Liver (tissue), 8 donors: ENCODE measurements at regions not wholly inside any gene's neighbourhood (a gene's known extent, or its start where the extent isn't known, plus 50 kb on each side); places are given as distances from the start of the nearest gene placed in this dataset.

ENCODE experiments used
- DNase-seq: peaks from one replicate; pipeline ENCODE4 v3.0.0-alpha.2; 2017; ENCODE audit warnings: low spot score
- H3K27ac ChIP-seq, 2 donors: one replicate each; pipeline ENCODE4 v1.7.0; 2013; ENCODE audit warnings: inconsistent platforms in 2 of 2, low read length in 2 of 2, control low read depth in 1 of 2, low read depth in 1 of 2, mild to moderate bottlenecking in 1 of 2
- H3K27me3 ChIP-seq, 4 donors: one replicate each; pipeline versions ENCODE4 v1.6.1 to v1.7.0; 2013; ENCODE audit warnings: low read length in 3 of 4, inconsistent platforms in 1 of 4, mild to moderate bottlenecking in 1 of 4, moderate library complexity in 1 of 4; ENCODE audit not compliant: control insufficient read depth in 4 of 4, insufficient read depth in 4 of 4
- H3K36me3 ChIP-seq, 4 donors: one replicate each; pipeline versions ENCODE4 v1.6.1 to v1.7.0; 2013; ENCODE audit warnings: low read length in 3 of 4, mild to moderate bottlenecking in 3 of 4, low read depth in 1 of 4, moderate library complexity in 1 of 4; ENCODE audit not compliant: control insufficient read depth in 4 of 4, insufficient read depth in 3 of 4
- H3K4me1 ChIP-seq, 4 donors: one replicate each; pipeline versions ENCODE4 v1.6.1 to v1.7.0; 2013; ENCODE audit warnings: low read length in 3 of 4, mild to moderate bottlenecking in 3 of 4, moderate library complexity in 1 of 4; ENCODE audit not compliant: control insufficient read depth in 4 of 4, insufficient read depth in 4 of 4
- H3K4me3 ChIP-seq, 3 donors: one replicate each; pipeline versions ENCODE4 v1.6.1 to v1.7.0; 2013; ENCODE audit warnings: low read length in 3 of 3, control low read depth in 1 of 3, low read depth in 1 of 3, mild to moderate bottlenecking in 1 of 3
- H3K9ac ChIP-seq, 2 donors: one replicate each; pipeline ENCODE4 v1.7.0; 2013; ENCODE audit warnings: low read length in 2 of 2, mild to moderate bottlenecking in 2 of 2, moderate library complexity in 2 of 2, control low read depth in 1 of 2, low read depth in 1 of 2
- H3K9me3 ChIP-seq, 4 donors: one replicate each; pipeline versions ENCODE4 v1.6.1 to v1.7.0; 2013; ENCODE audit warnings: low read length in 3 of 4; ENCODE audit not compliant: control insufficient read depth in 4 of 4
- ATF3 ChIP-seq: IDR thresholded peaks from 2 replicates; pipeline ENCODE4 v1.6.1; 2016; ENCODE audit warnings: antibody characterized with exemption
- CTCF ChIP-seq: fragments of 150-350 bp; IDR thresholded peaks from 2 replicates; pipeline ENCODE4 v1.5.1; 2017; ENCODE audit warnings: improper control_type of control experiment, low read depth, low read length; ENCODE audit not compliant: missing input control
- EGR1 ChIP-seq, 2 donors: IDR thresholded peaks; 2 replicates each; pipeline ENCODE4 v1.6.1; 2016 to 2018; ENCODE audit warnings: antibody characterized with exemption in 2 of 2, low read depth in 2 of 2
- FOXA1 ChIP-seq: IDR thresholded peaks from 2 replicates; pipeline ENCODE4 v1.6.1; 2016; ENCODE audit warnings: antibody characterized with exemption
- GABPA ChIP-seq, 2 donors: IDR thresholded peaks in 1 of 2; conservative IDR thresholded peaks in 1 of 2; 2 replicates each; pipeline ENCODE4 v1.6.1; 2016; ENCODE audit warnings: antibody characterized with exemption in 2 of 2, mild to moderate bottlenecking in 1 of 2, moderate library complexity in 1 of 2
- HNF4A ChIP-seq, 2 donors: conservative IDR thresholded peaks; 2 replicates each; pipeline ENCODE4 v1.6.1; 2016; ENCODE audit warnings: antibody characterized with exemption in 2 of 2, mild to moderate bottlenecking in 2 of 2
- HNF4G ChIP-seq: IDR thresholded peaks from 2 replicates; pipeline ENCODE4 v1.6.1; 2016; ENCODE audit warnings: antibody characterized with exemption
- JUND ChIP-seq, 2 donors: IDR thresholded peaks; 2 replicates each; pipeline ENCODE4 v1.6.1; 2016; ENCODE audit warnings: antibody characterized with exemption in 2 of 2
- MAX ChIP-seq: IDR thresholded peaks from 2 replicates; pipeline ENCODE4 v1.6.1; 2016; ENCODE audit warnings: antibody characterized with exemption
- NR2F2 ChIP-seq: IDR thresholded peaks from 2 replicates; pipeline ENCODE4 v1.6.1; 2016; ENCODE audit warnings: antibody characterized with exemption
- RAD21 ChIP-seq, 2 donors: IDR thresholded peaks; 2 replicates each; pipeline ENCODE4 v1.6.1; 2016; ENCODE audit warnings: antibody characterized with exemption in 2 of 2, mild to moderate bottlenecking in 2 of 2
- REST ChIP-seq: IDR thresholded peaks from 2 replicates; pipeline ENCODE4 v1.6.1; 2016; ENCODE audit warnings: antibody characterized with exemption, mild to moderate bottlenecking
- RXRA ChIP-seq, 2 donors: IDR thresholded peaks; 2 replicates each; pipeline ENCODE4 v1.6.1; 2017 to 2018; ENCODE audit warnings: antibody characterized with exemption in 2 of 2, mild to moderate bottlenecking in 1 of 2
- SP1 ChIP-seq: IDR thresholded peaks from 2 replicates; pipeline ENCODE4 v1.6.1; 2018; ENCODE audit warnings: antibody characterized with exemption, mild to moderate bottlenecking
- TAF1 ChIP-seq: conservative IDR thresholded peaks from 2 replicates; pipeline ENCODE4 v1.6.1; 2016; ENCODE audit warnings: antibody characterized with exemption, mild to moderate bottlenecking
- YY1 ChIP-seq: IDR thresholded peaks from 2 replicates; pipeline ENCODE4 v1.6.1; 2016; ENCODE audit warnings: antibody characterized with exemption, mild to moderate bottlenecking
- WGBS: extraction: QIAGEN DNeasy Blood & Tissue Kit; methylation state at CpG from one replicate; pipeline ENCODE4 v1.1.7; 2013; 5-methylcytosine and 5-hydroxymethylcytosine counted together
- donor health status: healthy.
- donor health status: healthy.
- donor health status: healthy.
- donor health status: healthy.
- donor health status: healthy.

GRCh38 chr10:120174491-120174890, 282.0 kb downstream of the SEC23IP start:
- H3K27ac ChIP-seq, result no peak overlapping the region
- WGBS, result 70% methylated on average over 1 of the region's 1 CpG
- H3K4me1 ChIP-seq, result no peaks in the 10 kb centered on the region
- no peak for DNase-seq
- no peaks in the 10 kb centered on the region for H3K36me3 ChIP-seq
- TF ChIP-seq JUND (IDR thresholded peaks at IDR 0.05) (no peak), NR2F2 (no peak)
- no peak overlapping the region for H3K9ac ChIP-seq
- H3K4me3 ChIP-seq, result no peak overlapping the region
- peaks cover 0 to 2% (median 0%) of the 10 kb centered on the region in 4 donors for H3K27me3 ChIP-seq
- H3K9me3 ChIP-seq, result no peaks in the 10 kb centered on the region

- Histone ChIP-seq H3K36me3 (no peaks in the 10 kb centered on the region), H3K4me1 (no peaks in the 10 kb centered on the region), H3K27ac (no peak overlapping the region), H3K9ac (no peak overlapping the region), H3K4me3 (no peak overlapping the region), H3K27me3 (no peaks in the 10 kb centered on the region), H3K9me3 (no peaks in the 10 kb centered on the region)
- WGBS, result 86% methylated on average over 10 of the region's 10 CpGs
- no peak for TF ChIP-seq RXRA (IDR thresholded peaks at IDR 0.05)
- TF ChIP-seq REST, result no peak
- no peak for TF ChIP-seq NR2F2
- no peak for TF ChIP-seq FOXA1
- no peak for TF ChIP-seq HNF4A (conservative IDR thresholded peaks at IDR 0.05)
- no peak for TF ChIP-seq RAD21 (IDR thresholded peaks at IDR 0.05)
- TF ChIP-seq CTCF, result no peak
- no peak for TF ChIP-seq GABPA (IDR thresholded peaks at IDR 0.05 in 1 of 2, conservative IDR thresholded peaks at IDR 0.05 in 1 of 2)
- no peak for TF ChIP-seq TAF1
- DNase-seq, result no peak
Observed at GRCh38 chr10:120177330-120177729, 279.7 kb upstream of the PLPP4 start.

DNA sequence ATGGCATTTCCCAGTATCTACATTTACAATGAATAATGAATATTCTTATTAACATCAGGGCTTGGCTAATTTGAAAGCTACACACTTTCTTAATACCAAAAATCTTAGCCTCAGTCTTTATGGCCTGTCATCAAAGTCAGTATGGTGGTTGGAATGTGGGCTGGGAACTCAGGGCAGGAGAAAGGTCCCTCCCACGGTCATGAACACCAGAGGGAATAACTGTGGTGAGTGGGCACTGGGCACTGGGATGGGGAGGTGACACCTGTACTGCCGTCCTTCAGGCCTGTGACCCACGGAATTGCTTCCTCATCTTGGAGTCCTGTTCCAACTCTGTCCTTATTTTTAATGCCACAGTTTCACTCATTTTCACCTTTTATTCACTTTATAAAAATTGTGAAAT, 276.9 kb upstream of the PLPP4 start:
- WGBS, result 74% methylated on average over 3 of the region's 3 CpGs
- Histone ChIP-seq H3K9ac (no peak overlapping the region), H3K4me3 (no peak overlapping the region), H3K9me3 (no peaks in the 10 kb centered on the region), H3K36me3 (no peaks in the 10 kb centered on the region), H3K4me1 (no peaks in the 10 kb centered on the region), H3K27ac (no peak overlapping the region), H3K27me3 (no peaks in the 10 kb centered on the region)
- no peak for DNase-seq
- TF ChIP-seq FOXA1 (no peak), JUND (IDR thresholded peaks at IDR 0.05) (no peak), CTCF (no peak), NR2F2 (no peak), RXRA (IDR thresholded peaks at IDR 0.05) (no peak), GABPA (IDR thresholded peaks at IDR 0.05 in 1 of 2, conservative IDR thresholded peaks at IDR 0.05 in 1 of 2) (no peak), REST (no peak), YY1 (no peak), HNF4G (no peak), TAF1 (no peak), EGR1 (IDR thresholded peaks at IDR 0.05; ENCODE audit: low read depth in 2 of 2) (no peak), RAD21 (IDR thresholded peaks at IDR 0.05) (no peak), SP1 (no peak), ATF3 (no peak), MAX (no peak)
